ENCODE measurements at regions not wholly inside any gene's neighbourhood (a gene's known extent, or its start where the extent isn't known, plus 50 kb on each side); places are given as distances from the start of the nearest gene placed in this dataset.

GRCh38 chr10:123580426-123580825 lies 85.7 kb upstream of the GPR26 start:
- Mint-ChIP-seq H3K27ac (no peak overlapping the region), H3K36me3 (no peaks in the 10 kb centered on the region), H3K9me3 (no peaks in the 10 kb centered on the region)
- ATAC-seq = no peak
- DNase-seq (ENCODE audit: low spot score in 2 of 2) = no peak

- no peak overlapping the region for H3K27ac Mint-ChIP-seq
- no peak for ATAC-seq
- no peak for DNase-seq (ENCODE audit: low spot score in 2 of 2)
- no peaks in the 10 kb centered on the region for H3K36me3 Mint-ChIP-seq
- H3K9me3 Mint-ChIP-seq = no peaks in the 10 kb centered on the region
Measured at GRCh38 chr10:123581656-123582055, 84.5 kb upstream of the GPR26 start.

DNA sequence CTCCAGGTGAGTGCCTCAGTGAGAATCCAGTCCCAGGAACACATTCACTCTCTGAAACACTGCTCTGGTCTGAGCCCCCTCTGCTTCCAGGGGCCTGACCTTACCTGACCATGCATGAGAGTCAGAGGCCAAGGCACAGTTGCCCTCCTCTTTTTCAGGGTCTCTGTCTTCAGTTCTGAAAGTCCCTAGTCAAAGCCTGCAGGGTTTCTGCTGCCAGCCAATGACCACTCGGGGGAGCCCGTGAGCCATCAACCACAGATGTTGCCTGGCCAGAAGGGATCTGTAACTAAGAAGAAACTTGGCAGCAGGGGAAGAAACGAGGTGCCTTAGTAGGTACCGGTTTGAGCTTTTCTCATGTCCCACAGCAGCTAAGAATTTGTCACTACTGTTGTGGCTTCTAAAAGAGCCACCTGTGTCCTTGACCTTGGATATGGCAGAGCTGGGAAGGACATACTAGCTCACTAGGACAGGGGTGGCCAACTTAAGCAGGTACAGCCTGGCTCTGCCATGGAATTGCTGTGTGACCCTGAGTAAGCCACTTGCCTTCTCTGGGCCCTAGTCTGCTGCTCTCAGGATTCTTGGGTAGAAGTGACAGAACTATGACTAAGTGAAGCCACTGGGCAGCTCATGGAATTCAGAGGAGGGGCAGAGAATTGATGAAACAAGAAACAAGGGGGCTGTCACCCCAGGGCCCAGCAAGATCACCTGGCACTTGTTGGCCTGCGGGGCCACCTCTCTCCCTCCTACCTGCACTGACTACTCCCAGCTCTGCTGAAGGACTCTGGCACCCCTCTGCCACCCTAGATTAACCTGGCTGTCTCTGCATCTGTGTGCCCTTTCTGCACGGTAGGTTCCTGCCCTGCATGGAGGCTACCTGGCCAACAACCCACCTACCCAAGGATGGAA lies 83.8 kb upstream of the GPR26 start:
- no peak overlapping the region for H3K27ac Mint-ChIP-seq

GRCh38 chr10:123583639-123584418 lies 82.3 kb upstream of the GPR26 start:
- ATAC-seq (peak in 1 of 2 donors; percentile 37), DNase-seq (ENCODE audit: low spot score in 2 of 2) (peak in 1 of 2 donors; percentile 56)
- H3K9me3 Mint-ChIP-seq = no peaks in the 10 kb centered on the region
- no peaks in the 10 kb centered on the region for H3K36me3 Mint-ChIP-seq
- H3K27ac Mint-ChIP-seq = no peak overlapping the region

More for the DNA sequence above, 83.8 kb upstream of the GPR26 start:
- DNase-seq (ENCODE audit: low spot score in 2 of 2) (peak in 1 of 2 donors; percentile 74), ATAC-seq (peak; percentile 34 to 70)
- no peaks in the 10 kb centered on the region for H3K36me3 Mint-ChIP-seq
- no peaks in the 10 kb centered on the region for H3K9me3 Mint-ChIP-seq

- H3K36me3 Mint-ChIP-seq = no peaks in the 10 kb centered on the region
- DNase-seq (ENCODE audit: low spot score in 2 of 2) (no peak), ATAC-seq (no peak)
- no peaks in the 10 kb centered on the region for H3K9me3 Mint-ChIP-seq
- H3K27ac Mint-ChIP-seq = no peak overlapping the region
Measured at GRCh38 chr10:123584419-123584775, 81.8 kb upstream of the GPR26 start.

- Mint-ChIP-seq H3K27ac (no peak overlapping the region), H3K36me3 (no peaks in the 10 kb centered on the region), H3K9me3 (no peaks in the 10 kb centered on the region)
- DNase-seq (ENCODE audit: low spot score in 2 of 2) (no peak), ATAC-seq (no peak)
Measured at GRCh38 chr10:123585477-123586445, 80.4 kb upstream of the GPR26 start.

DNA sequence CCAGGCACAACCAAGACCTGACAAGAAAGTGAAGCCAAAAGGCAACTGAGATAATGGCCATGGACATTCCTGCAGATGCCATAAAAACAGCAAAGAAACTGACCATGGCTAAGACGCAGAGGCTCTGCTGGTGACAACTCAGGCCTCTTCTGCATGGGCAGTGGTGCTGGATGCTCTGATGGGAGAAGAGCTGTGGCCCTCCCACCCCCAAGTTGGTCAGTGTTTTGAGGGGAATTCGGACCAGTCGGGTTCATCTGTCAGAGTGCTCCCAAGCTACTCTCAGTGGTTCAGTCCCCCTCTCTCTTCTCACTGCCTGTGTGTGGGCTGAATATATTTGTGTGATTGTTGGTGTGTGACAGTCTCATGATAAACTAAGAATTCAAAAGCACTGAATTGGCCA lies 79.0 kb upstream of the GPR26 start:
- H3K9me3 Mint-ChIP-seq = no peaks in the 10 kb centered on the region

DNA sequence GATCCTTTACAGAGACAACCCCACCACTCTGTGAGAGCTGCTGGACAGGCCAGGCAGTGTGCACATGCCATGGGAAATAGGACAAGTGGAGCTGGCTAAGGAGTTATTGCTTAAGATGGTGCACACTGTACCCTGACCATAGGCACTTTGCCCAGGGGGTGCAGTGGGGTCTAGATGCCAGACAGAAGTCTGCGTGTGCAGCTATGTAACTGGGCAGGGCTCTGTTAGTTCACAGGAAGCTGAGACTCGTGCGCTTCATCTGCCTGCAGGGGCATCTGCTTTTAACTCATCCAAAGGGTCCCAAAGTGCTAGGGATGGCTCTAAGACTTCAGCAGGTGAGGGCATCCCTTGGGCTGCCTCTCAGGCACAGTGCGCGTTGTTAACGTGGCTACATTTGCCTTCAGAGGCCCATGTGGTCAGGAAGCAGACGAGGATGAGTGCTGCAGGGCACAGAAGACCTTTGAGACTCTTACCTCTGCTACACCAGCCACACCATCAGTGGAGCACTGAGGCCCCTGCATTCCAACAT lies 77.7 kb upstream of the GPR26 start:
- Mint-ChIP-seq H3K9me3 (no peaks in the 10 kb centered on the region), H3K36me3 (no peaks in the 10 kb centered on the region), H3K27ac (no peak overlapping the region)
- ATAC-seq (no peak), DNase-seq (ENCODE audit: low spot score in 2 of 2) (no peak)

More for the DNA sequence above, 79.0 kb upstream of the GPR26 start:
- no peaks in the 10 kb centered on the region for H3K36me3 Mint-ChIP-seq
- DNase-seq (ENCODE audit: low spot score in 2 of 2) (no peak), ATAC-seq (no peak)
- H3K27ac Mint-ChIP-seq = no peak overlapping the region

DNA sequence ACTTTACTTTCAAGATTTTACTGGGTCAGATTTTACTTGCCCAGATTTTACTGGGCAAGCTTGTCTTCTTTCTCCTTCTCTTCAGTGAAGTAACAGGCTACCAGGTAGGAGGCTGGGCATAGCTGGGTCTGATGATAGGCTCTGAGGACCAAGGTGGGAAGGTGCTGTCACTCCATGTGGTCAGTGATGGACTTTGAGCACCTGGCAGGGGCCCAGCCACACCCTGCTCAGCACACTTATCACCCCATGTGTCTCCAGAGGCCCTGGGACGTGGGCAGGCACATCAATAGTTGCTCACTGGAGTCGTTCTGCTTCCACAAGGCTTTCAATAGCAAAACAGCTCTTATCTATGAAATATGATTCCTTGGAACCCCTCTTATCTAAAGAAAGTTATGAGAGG lies 70.5 kb upstream of the GPR26 start:
- H3K27ac Mint-ChIP-seq = no peak overlapping the region
- ATAC-seq = no peak
- no peaks in the 10 kb centered on the region for H3K36me3 Mint-ChIP-seq
- no peaks in the 10 kb centered on the region for H3K9me3 Mint-ChIP-seq
- no peak for DNase-seq (ENCODE audit: low spot score in 2 of 2)

DNA sequence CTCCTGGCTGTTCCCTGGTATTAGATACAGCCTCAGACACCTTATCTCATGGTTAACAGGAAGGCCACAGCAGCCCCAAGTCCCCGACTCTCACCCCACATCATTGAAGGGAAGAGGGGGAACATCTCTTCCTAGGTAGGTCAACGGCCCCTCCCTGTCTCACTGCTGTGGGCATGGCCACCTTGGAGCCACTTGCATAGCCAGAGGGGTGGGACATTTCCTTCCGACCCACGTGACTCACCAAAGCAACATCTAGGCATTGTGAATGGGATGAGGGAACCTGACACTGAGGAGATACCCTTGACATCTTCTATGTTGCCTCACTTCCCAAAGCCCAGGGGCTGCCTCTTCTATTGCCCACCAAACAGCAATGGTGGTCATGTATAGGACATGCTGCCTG lies 68.5 kb upstream of the GPR26 start:
- DNase-seq (ENCODE audit: low spot score in 2 of 2) (no peak), ATAC-seq (no peak)
- Mint-ChIP-seq H3K36me3 (no peaks in the 10 kb centered on the region), H3K9me3 (peaks cover 0 to 8% of the 10 kb centered on the region in 2 donors), H3K27ac (no peak overlapping the region)

DNA sequence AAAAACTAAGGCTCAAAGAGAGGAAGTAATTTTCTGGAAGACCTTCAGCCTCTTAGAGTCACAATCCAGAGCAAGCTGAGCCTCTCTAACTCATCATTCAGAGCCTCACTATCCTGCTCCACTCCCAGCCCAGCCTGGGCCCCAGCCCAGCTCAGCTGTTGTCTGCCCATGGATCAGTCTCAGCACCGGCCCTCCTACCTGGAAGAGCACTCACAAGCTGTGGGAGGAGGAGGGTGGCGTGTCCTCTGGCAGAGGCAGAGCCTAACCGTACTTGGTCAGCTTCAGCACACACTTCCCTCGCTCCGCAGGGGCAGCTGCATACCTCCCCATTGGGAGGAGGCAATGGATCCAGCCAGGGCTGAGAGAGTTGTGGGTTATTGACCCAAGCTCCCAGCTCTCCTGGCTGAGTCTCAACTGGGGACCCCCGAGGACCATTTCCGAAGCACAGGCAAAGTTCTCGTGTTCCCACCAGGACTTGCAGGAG lies 66.7 kb upstream of the GPR26 start:
- peaks cover 0 to 7% of the 10 kb centered on the region in 2 donors for H3K36me3 Mint-ChIP-seq
- H3K27ac Mint-ChIP-seq = no peak overlapping the region
- ATAC-seq (no peak), DNase-seq (ENCODE audit: low spot score in 2 of 2) (no peak)
- H3K9me3 Mint-ChIP-seq = peaks cover 3 to 8% of the 10 kb centered on the region in 2 donors

DNA sequence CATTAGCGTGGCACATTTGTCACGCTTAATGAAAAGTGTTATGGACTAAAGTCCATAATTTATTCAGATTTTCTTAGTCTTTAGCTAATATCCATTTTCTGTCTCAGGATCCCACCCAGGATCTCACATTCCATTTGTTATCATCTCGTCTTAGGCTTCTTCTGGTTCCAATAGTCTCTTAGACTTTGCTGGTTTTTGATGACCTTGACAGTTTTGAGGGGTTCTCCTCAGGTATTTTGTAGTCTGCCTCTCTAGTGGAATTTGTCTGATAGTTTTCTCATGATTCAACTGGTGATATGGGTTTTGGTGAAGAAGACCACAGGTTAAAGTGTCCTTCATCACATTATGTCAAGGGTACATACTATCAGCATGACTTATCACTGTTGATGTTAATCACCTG lies 66.0 kb upstream of the GPR26 start:
- H3K36me3 Mint-ChIP-seq = peaks cover 0 to 8% of the 10 kb centered on the region in 2 donors
- ATAC-seq = no peak
- no peak overlapping the region for H3K27ac Mint-ChIP-seq
- no peak for DNase-seq (ENCODE audit: low spot score in 2 of 2)
- H3K9me3 Mint-ChIP-seq = peaks cover 3 to 8% of the 10 kb centered on the region in 2 donors

- no peak for DNase-seq (ENCODE audit: low spot score in 2 of 2)
- Mint-ChIP-seq H3K9me3 (peaks cover 3 to 8% of the 10 kb centered on the region in 2 donors), H3K36me3 (peaks cover 0 to 8% of the 10 kb centered on the region in 2 donors), H3K27ac (no peak overlapping the region)
- no peak for ATAC-seq
Measured at GRCh38 chr10:123603130-123603529, 63.0 kb upstream of the GPR26 start.

DNA sequence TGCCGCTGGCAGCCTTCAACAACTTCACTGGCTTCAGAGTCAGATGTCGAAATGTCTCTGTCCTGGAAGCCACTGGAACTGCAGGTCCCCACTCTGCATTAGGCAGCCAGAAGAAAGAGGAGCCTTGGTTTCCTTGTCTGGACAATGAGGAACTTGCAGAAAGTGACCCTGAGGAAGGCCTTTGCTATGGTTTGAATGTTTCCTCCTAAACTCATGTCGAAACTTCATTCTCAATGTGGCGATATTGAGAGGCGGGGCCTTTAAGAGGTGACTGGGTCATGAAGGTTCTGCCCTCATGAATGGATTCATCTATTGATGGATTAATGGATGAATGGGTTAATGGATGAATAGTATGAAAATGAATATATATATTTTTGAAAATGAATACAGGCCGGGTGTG lies 61.6 kb upstream of the GPR26 start:
- no peak overlapping the region for H3K27ac Mint-ChIP-seq
- ATAC-seq = no peak
- peaks cover 3 to 8% of the 10 kb centered on the region in 2 donors for H3K9me3 Mint-ChIP-seq
- no peak for DNase-seq (ENCODE audit: low spot score in 2 of 2)
- H3K36me3 Mint-ChIP-seq = peaks cover 0 to 8% of the 10 kb centered on the region in 2 donors

GRCh38 chr10:123606006-123606405 lies 60.1 kb upstream of the GPR26 start:
- Mint-ChIP-seq H3K9me3 (peaks cover 8% of the 10 kb centered on the region in 2 donors), H3K36me3 (peaks cover 0 to 8% of the 10 kb centered on the region in 2 donors), H3K27ac (no peak overlapping the region)
- ATAC-seq (no peak), DNase-seq (ENCODE audit: low spot score in 2 of 2) (no peak)

GRCh38 chr10:123606955-123607354 lies 59.2 kb upstream of the GPR26 start:
- Mint-ChIP-seq H3K27ac (no peak overlapping the region), H3K36me3 (peaks cover 0 to 8% of the 10 kb centered on the region in 2 donors), H3K9me3 (peaks cover 0 to 12% of the 10 kb centered on the region in 2 donors)
- no peak for ATAC-seq
- no peak for DNase-seq (ENCODE audit: low spot score in 2 of 2)

Measured in activated naive CD4-positive, alpha-beta T cell treated with anti-CD3 and anti-CD28 coated beads, Interleukin-2, amount 50 U/mL, for 72 hours (primary cell).